ENCODE measurements at regions not wholly inside any gene's neighbourhood (a gene's known extent, or its start where the extent isn't known, plus 50 kb on each side); places are given as distances from the start of the nearest gene placed in this dataset.

- Histone ChIP-seq H3K4me1 (replicated peaks in 1 of 2; ENCODE audit: control insufficient read depth in 2 of 2, insufficient read depth in 2 of 2, low read length in 2 of 2) (no peaks in the 10 kb centered on the region), H3K36me3 (ENCODE audit: control insufficient read depth, insufficient read depth, low read length) (no peaks in the 10 kb centered on the region), H4K20me1 (replicated peaks; ENCODE audit: control insufficient read depth, insufficient read depth, low read length) (no peaks in the 10 kb centered on the region), H3K27ac (ENCODE audit: extremely low read depth, low read depth, low read length) (no peak overlapping the region), H3K9me3 (replicated peaks; ENCODE audit: control insufficient read depth, insufficient read depth, low read depth, low read length) (no peaks in the 10 kb centered on the region), H2AFZ (ENCODE audit: low read depth, low read length) (no peak overlapping the region), H3K4me3 (no peak overlapping the region), H3K9ac (ENCODE audit: insufficient read depth in 1 of 2, low read depth in 2 of 2, low read length in 2 of 2) (no peak overlapping the region), H3K27me3 (ENCODE audit: control insufficient read depth in 2 of 2, insufficient read depth in 2 of 2, low read length in 2 of 2) (no peaks in the 10 kb centered on the region; a peak in 2 of 5 replicates), H3K79me2 (ENCODE audit: control insufficient read depth, insufficient read depth, low read length) (no peaks in the 10 kb centered on the region), H3K9me1 (ENCODE audit: control insufficient read depth, insufficient read depth, low read length) (no peaks in the 10 kb centered on the region), H3K4me2 (ENCODE audit: insufficient read depth, low read length) (no peak overlapping the region)
- BruUV-seq (replicated peaks): no TSS peak
- DNase-seq (ENCODE audit: extremely low read depth in 1 of 4, low spot score in 3 of 4) (no peak), FAIRE-seq (no peak), ATAC-seq (no peak)
- CTCF ChIA-PET (ENCODE audit: low intra/inter-chr PET ratio): no interaction called here
- no peak for TF ChIP-seq ARNT (IDR thresholded peaks at IDR 0.05)
- no peak for TF ChIP-seq TARDBP (IDR thresholded peaks at IDR 0.05)
- TF ChIP-seq HMGN3 (IDR thresholded peaks at IDR 0.05; ENCODE audit: borderline replicate concordance, extremely low read depth, insufficient read length, low read depth, low read length): no peak
- no peak for TF ChIP-seq CBX3 (IDR thresholded peaks at IDR 0.05; ENCODE audit: borderline replicate concordance in 1 of 2, low read length in 2 of 2)
- TF ChIP-seq SIN3B (IDR thresholded peaks at IDR 0.05; ENCODE audit: low read depth): no peak
- no peak for TF ChIP-seq ZNF407 (IDR thresholded peaks at IDR 0.05; ENCODE audit: low read depth)
- no peak for TF ChIP-seq SP2 (IDR thresholded peaks at IDR 0.05; ENCODE audit: extremely low read depth, low read depth, low read length, poor library complexity, severe bottlenecking)
- no peak for TF ChIP-seq HSF4 (CRISPR knock-in tag; IDR thresholded peaks at IDR 0.05; ENCODE audit: borderline replicate concordance)
- no peak for TF ChIP-seq ZFP30 (CRISPR knock-in tag; IDR thresholded peaks at IDR 0.05; ENCODE audit: borderline replicate concordance)
- no peak for TF ChIP-seq SIN3A (IDR thresholded peaks at IDR 0.05; ENCODE audit: borderline replicate concordance in 2 of 2, control insufficient read depth in 1 of 2, low read depth in 2 of 2, low read length in 2 of 2)
- WGBS (ENCODE audit: insufficient coverage, low coverage, missing lambda C conversion rate): 6% methylated on average over 4 of the region's 4 CpGs
- intact Hi-C loops (cut with micrococcal nuclease) (no loop called here), in situ Hi-C loops (cut with MboI) (no loop called here)
- POLR2A ChIA-PET: interaction anchor here (1.2 kb wide), 1 partner anchor 38 kb away, joined by 3 read pairs; no protein-coding TSS in a partner anchor
Observed at GRCh38 chr21:15139898-15140297, 75.1 kb upstream of the NRIP1 start.
